ENCODE measurements at regions not wholly inside any gene's neighbourhood (a gene's known extent, or its start where the extent isn't known, plus 50 kb on each side); places are given as distances from the start of the nearest gene placed in this dataset.

GRCh38 chr9:129242971-129243561 lies 65.0 kb upstream of the IER5L start:
- no peak overlapping the region for H3K27ac ChIP-seq
- TF ChIP-seq CTCF (IDR thresholded peaks at IDR 0.05): no peak
- no peak for TF ChIP-seq ZFX (IDR thresholded peaks at IDR 0.05; ENCODE audit: borderline replicate concordance)

- TF ChIP-seq CTCF (IDR thresholded peaks at IDR 0.05) (no peak), ZFX (IDR thresholded peaks at IDR 0.05; ENCODE audit: borderline replicate concordance) (no peak)
- no peak overlapping the region for H3K27ac ChIP-seq
These were observed 64.3 kb upstream of the IER5L start for GRCh38 chr9:129242191-129242941.

- H3K27ac ChIP-seq: no peak overlapping the region
- TF ChIP-seq CTCF (IDR thresholded peaks at IDR 0.05) (no peak), ZFX (IDR thresholded peaks at IDR 0.05; ENCODE audit: borderline replicate concordance) (no peak)
These were observed 63.7 kb upstream of the IER5L start for GRCh38 chr9:129241725-129242124.

- TF ChIP-seq CTCF (IDR thresholded peaks at IDR 0.05) (no peak), ZFX (IDR thresholded peaks at IDR 0.05; ENCODE audit: borderline replicate concordance) (no peak)
These were observed 62.6 kb upstream of the IER5L start for GRCh38 chr9:129240581-129241211.

GRCh38 chr9:129239946-129240490 lies 62.0 kb upstream of the IER5L start:
- no peak overlapping the region for H3K27ac ChIP-seq
- TF ChIP-seq CTCF (IDR thresholded peaks at IDR 0.05) (no peak), ZFX (IDR thresholded peaks at IDR 0.05; ENCODE audit: borderline replicate concordance) (no peak)

More at GRCh38 chr9:129240581-129241211, 62.6 kb upstream of the IER5L start:
- H3K27ac ChIP-seq: no peak overlapping the region

- TF ChIP-seq ZFX (IDR thresholded peaks at IDR 0.05; ENCODE audit: borderline replicate concordance) (no peak), CTCF (IDR thresholded peaks at IDR 0.05) (no peak)
- no peak overlapping the region for H3K27ac ChIP-seq
These were observed 59.7 kb upstream of the IER5L start for GRCh38 chr9:129237803-129238202.

All from 22Rv1 (cell line).